ENCODE measurements at regions not wholly inside any gene's neighbourhood (a gene's known extent, or its start where the extent isn't known, plus 50 kb on each side); places are given as distances from the start of the nearest gene placed in this dataset.

- H4K20me1 ChIP-seq (ENCODE audit: insufficient read depth), result no peaks in the 10 kb centered on the region
- no peaks in the 10 kb centered on the region for H3F3A ChIP-seq (ENCODE audit: insufficient read depth, low read length, poor library complexity, severe bottlenecking)
- H3K36me3 ChIP-seq (ENCODE audit: insufficient read depth, low read length), result no peaks in the 10 kb centered on the region
- H3K9ac ChIP-seq (ENCODE audit: low read length), result no peak overlapping the region
- H3K79me2 ChIP-seq (replicated peaks; ENCODE audit: insufficient read depth, low read length), result no peaks in the 10 kb centered on the region
- no peak overlapping the region for H3K4me2 ChIP-seq (ENCODE audit: low read length)
- TF ChIP-seq REST (IDR thresholded peaks at IDR 0.05; ENCODE audit: borderline replicate concordance) (no peak), RAD21 (conservative IDR thresholded peaks at IDR 0.05) (no peak), EZH2 (IDR thresholded peaks at IDR 0.05; ENCODE audit: borderline replicate concordance, insufficient read depth, low read length, poor library complexity, severe bottlenecking) (no peak), POLR2AphosphoS5 (IDR thresholded peaks at IDR 0.05) (no peak), CTCF (IDR thresholded peaks at IDR 0.05; ENCODE audit: poor library complexity, severe bottlenecking) (no peak), SMC3 (conservative IDR thresholded peaks at IDR 0.05; ENCODE audit: poor library complexity) (no peak), MXI1 (conservative IDR thresholded peaks at IDR 0.05; ENCODE audit: poor library complexity, severe bottlenecking) (no peak), TAF1 (IDR thresholded peaks at IDR 0.05; ENCODE audit: low read depth) (no peak)
- H3K27me3 ChIP-seq (ENCODE audit: insufficient read depth, low read depth, low read length), result no peaks in the 10 kb centered on the region
- no peaks in the 10 kb centered on the region for H3K9me2 ChIP-seq (ENCODE audit: insufficient read depth, low read length)
- no peaks in the 10 kb centered on the region for H3K9me3 ChIP-seq (ENCODE audit: low read length)
- H2AFZ ChIP-seq (ENCODE audit: low read depth, low read length), result no peak overlapping the region
- no peak overlapping the region for H3K27ac ChIP-seq (ENCODE audit: low read length)
- H3K4me3 ChIP-seq (ENCODE audit: low read length), result no peak overlapping the region
Observed at GRCh38 chr6:103140308-103141027, 1719.3 kb downstream of the HACE1 start.

GRCh38 chr6:103139377-103139776 lies 1720.3 kb downstream of the HACE1 start:
- Histone ChIP-seq H3K4me3 (ENCODE audit: low read length) (no peak overlapping the region), H3K79me2 (replicated peaks; ENCODE audit: insufficient read depth, low read length) (no peaks in the 10 kb centered on the region), H3K27me3 (ENCODE audit: insufficient read depth, low read depth, low read length) (no peaks in the 10 kb centered on the region), H3K36me3 (ENCODE audit: insufficient read depth, low read length) (no peaks in the 10 kb centered on the region), H2AFZ (ENCODE audit: low read depth, low read length) (no peak overlapping the region), H3K9ac (ENCODE audit: low read length) (no peak overlapping the region), H3K9me3 (ENCODE audit: low read length) (no peaks in the 10 kb centered on the region), H3K9me2 (ENCODE audit: insufficient read depth, low read length) (no peaks in the 10 kb centered on the region), H3K27ac (ENCODE audit: low read length) (no peak overlapping the region), H3F3A (ENCODE audit: insufficient read depth, low read length, poor library complexity, severe bottlenecking) (no peaks in the 10 kb centered on the region), H4K20me1 (ENCODE audit: insufficient read depth) (no peaks in the 10 kb centered on the region), H3K4me2 (ENCODE audit: low read length) (no peak overlapping the region)
- no peak for TF ChIP-seq SMC3 (conservative IDR thresholded peaks at IDR 0.05; ENCODE audit: poor library complexity)
- no peak for TF ChIP-seq EP300 (conservative IDR thresholded peaks at IDR 0.05; ENCODE audit: poor library complexity, severe bottlenecking)
- no peak for TF ChIP-seq EZH2 (IDR thresholded peaks at IDR 0.05; ENCODE audit: borderline replicate concordance, insufficient read depth, low read length, poor library complexity, severe bottlenecking)
- TF ChIP-seq TAF1 (IDR thresholded peaks at IDR 0.05; ENCODE audit: low read depth), result no peak
- TF ChIP-seq MXI1 (conservative IDR thresholded peaks at IDR 0.05; ENCODE audit: poor library complexity, severe bottlenecking), result no peak
- TF ChIP-seq RAD21 (conservative IDR thresholded peaks at IDR 0.05), result no peak
- TF ChIP-seq CTCF (IDR thresholded peaks at IDR 0.05; ENCODE audit: poor library complexity, severe bottlenecking), result no peak
- TF ChIP-seq POLR2AphosphoS5 (IDR thresholded peaks at IDR 0.05), result no peak
- TF ChIP-seq REST (IDR thresholded peaks at IDR 0.05; ENCODE audit: borderline replicate concordance), result no peak
